Smooth muscle cell (in vitro differentiated cells): ENCODE measurements at regions not wholly inside any gene's neighbourhood (a gene's known extent, or its start where the extent isn't known, plus 50 kb on each side); places are given as distances from the start of the nearest gene placed in this dataset.

Experiments used
- DNase-seq: peaks from one replicate; lab custom pipeline; 2025; ENCODE audit not compliant: unreplicated experiment; lab: John Stamatoyannopoulos, UW
- H2AFZ ChIP-seq: fragments of 200-600 bp; sonication (generic); 2 replicates; pipeline ENCODE4 v1.6.0; 2016; ENCODE audit warnings: antibody characterized with exemption, low read depth, mild to moderate bottlenecking
- H3F3A ChIP-seq: fragments of 200-600 bp; sonication (generic); 2 replicates; pipeline ENCODE4 v1.6.0; 2017; ENCODE audit warnings: antibody characterized with exemption, low read depth
- H3K27ac ChIP-seq: fragments of 200-600 bp; sonication (generic); 2 replicates; pipeline ENCODE4 v1.5.1; 2016; ENCODE audit warnings: low read depth, mild to moderate bottlenecking
- H3K27me3 ChIP-seq: fragments of 200-600 bp; sonication (generic); 2 replicates; pipeline ENCODE4 v1.6.1; 2016; ENCODE audit warnings: low read depth, mild to moderate bottlenecking
- H3K36me3 ChIP-seq: fragments of 200-600 bp; sonication (generic); 2 replicates; pipeline ENCODE4 v1.5.1; 2016; ENCODE audit warnings: low read depth
- H3K4me1 ChIP-seq: fragments of 200-600 bp; sonication (generic); 2 replicates; pipeline ENCODE4 v1.5.1; 2016; ENCODE audit warnings: low read depth
- H3K4me2 ChIP-seq: fragments of 200-600 bp; sonication (generic); 2 replicates; pipeline ENCODE4 v1.6.0; 2016; ENCODE audit warnings: mild to moderate bottlenecking
- H3K4me3 ChIP-seq: fragments of 200-600 bp; sonication (generic); 2 replicates; pipeline ENCODE4 v1.5.1; 2016; ENCODE audit warnings: mild to moderate bottlenecking
- H3K79me2 ChIP-seq: fragments of 200-600 bp; sonication (generic); 2 replicates; pipeline ENCODE4 v1.6.0; 2016; ENCODE audit warnings: low read depth, mild to moderate bottlenecking
- H3K9ac ChIP-seq: fragments of 200-600 bp; sonication (generic); 2 replicates; pipeline ENCODE4 v1.6.0; 2016; ENCODE audit warnings: low read depth
- H3K9me3 ChIP-seq: fragments of 200-600 bp; sonication (generic); replicated peaks from 2 replicates; pipeline ENCODE4 v1.5.1; 2016; ENCODE audit warnings: low read depth
- H4K20me1 ChIP-seq: fragments of 200-600 bp; sonication (generic); 2 replicates; pipeline ENCODE4 v1.6.0; 2016; ENCODE audit warnings: low read depth
- CTCF ChIP-seq: fragments of 200-600 bp; sonication (generic); IDR thresholded peaks from 2 replicates; pipeline ENCODE4 v1.5.1; 2017; ENCODE audit warnings: borderline replicate concordance, mild to moderate bottlenecking, antibody characterized with exemption; ENCODE audit not compliant: insufficient read depth, poor library complexity, severe bottlenecking
- WGBS: methylation state at CpG from one replicate; pipeline ENCODE4 v1.1.7; 2016; ENCODE audit warnings: low lambda C conversion rate; 5-methylcytosine and 5-hydroxymethylcytosine counted together

GRCh38 chr5:142500227-142500905, 175.5 kb upstream of the SPRY4 start:
- no peak overlapping the region for H3K4me3 ChIP-seq
- H3K79me2 ChIP-seq = no peaks in the 10 kb centered on the region
- no peaks in the 10 kb centered on the region for H3K4me1 ChIP-seq
- H3K4me2 ChIP-seq = no peak overlapping the region
- H3K36me3 ChIP-seq = no peaks in the 10 kb centered on the region
- 92% methylated on average over 3 of the region's 3 CpGs for WGBS
- TF ChIP-seq CTCF = no peak
- no peak for DNase-seq
- no peaks in the 10 kb centered on the region for H3K27me3 ChIP-seq
- H2AFZ ChIP-seq = no peak overlapping the region
- H4K20me1 ChIP-seq = no peaks in the 10 kb centered on the region
- no peak overlapping the region for H3K9ac ChIP-seq
- no peak overlapping the region for H3K27ac ChIP-seq
- H3F3A ChIP-seq = no peaks in the 10 kb centered on the region
- no peaks in the 10 kb centered on the region for H3K9me3 ChIP-seq

GRCh38 chr5:142499591-142500226, 174.9 kb upstream of the SPRY4 start:
- Histone ChIP-seq H3K27me3 (no peaks in the 10 kb centered on the region), H4K20me1 (no peaks in the 10 kb centered on the region), H3K9ac (no peak overlapping the region), H3K9me3 (no peaks in the 10 kb centered on the region), H3K79me2 (no peaks in the 10 kb centered on the region), H3F3A (no peaks in the 10 kb centered on the region), H3K4me2 (no peak overlapping the region), H3K4me1 (no peaks in the 10 kb centered on the region), H3K4me3 (no peak overlapping the region), H3K27ac (no peak overlapping the region), H3K36me3 (no peaks in the 10 kb centered on the region), H2AFZ (no peak overlapping the region)
- 93% methylated on average over 6 of the region's 6 CpGs for WGBS
- no peak for DNase-seq
- TF ChIP-seq CTCF = no peak

- DNase-seq = no peak
- H3K9ac ChIP-seq = no peak overlapping the region
- no peak overlapping the region for H3K4me2 ChIP-seq
- no peaks in the 10 kb centered on the region for H3K27me3 ChIP-seq
- no peaks in the 10 kb centered on the region for H3K9me3 ChIP-seq
- no peak overlapping the region for H3K4me3 ChIP-seq
- H3K27ac ChIP-seq = no peak overlapping the region
- WGBS = 94% methylated on average over 3 of the region's 3 CpGs
- no peaks in the 10 kb centered on the region for H3K79me2 ChIP-seq
- no peaks in the 10 kb centered on the region for H3K36me3 ChIP-seq
- no peaks in the 10 kb centered on the region for H3K4me1 ChIP-seq
- no peak for TF ChIP-seq CTCF
- no peaks in the 10 kb centered on the region for H4K20me1 ChIP-seq
- no peaks in the 10 kb centered on the region for H3F3A ChIP-seq
- H2AFZ ChIP-seq = no peak overlapping the region
These were observed 173.5 kb upstream of the SPRY4 start for GRCh38 chr5:142498298-142498697.

GRCh38 chr5:142495531-142495930, 170.7 kb upstream of the SPRY4 start:
- WGBS = 50% methylated on average over 2 of the region's 2 CpGs
- Histone ChIP-seq H3K9ac (no peak overlapping the region), H3K79me2 (no peaks in the 10 kb centered on the region), H3F3A (peaks cover 8% of the 10 kb centered on the region), H3K27ac (no peak overlapping the region), H3K4me1 (peaks cover 20% of the 10 kb centered on the region), H3K36me3 (no peaks in the 10 kb centered on the region), H3K4me2 (no peak overlapping the region), H4K20me1 (no peaks in the 10 kb centered on the region), H2AFZ (no peak overlapping the region), H3K9me3 (no peaks in the 10 kb centered on the region), H3K27me3 (no peaks in the 10 kb centered on the region), H3K4me3 (no peak overlapping the region)
- TF ChIP-seq CTCF = no peak
- no peak for DNase-seq
